Brain microvascular endothelial cell (primary cell): ENCODE measurements at regions not wholly inside any gene's neighbourhood (a gene's known extent, or its start where the extent isn't known, plus 50 kb on each side); places are given as distances from the start of the nearest gene placed in this dataset.

Experiments used
- DNase-seq: peaks from one replicate; pipeline ENCODE4 v3.0.0-alpha.2; 2020
- H3K27ac ChIP-seq: fragments of 250-450 bp; sonication (Bioruptor Pico); 2 replicates; pipeline ENCODE4 v1.5.1; 2020; ENCODE audit warnings: mild to moderate bottlenecking, moderate library complexity
- H3K27me3 ChIP-seq: fragments of 250-450 bp; sonication (Bioruptor Pico); replicated peaks from 2 replicates; pipeline ENCODE4 v1.5.1; 2020; ENCODE audit warnings: mild to moderate bottlenecking
- H3K36me3 ChIP-seq: fragments of 250-450 bp; sonication (Bioruptor Pico); replicated peaks from 2 replicates; pipeline ENCODE4 v1.5.1; 2020; ENCODE audit warnings: mild to moderate bottlenecking
- H3K4me3 ChIP-seq: 2 replicates; pipeline ENCODE4 v1.5.1; 2011; ENCODE audit warnings: low read depth, mild to moderate bottlenecking, control low read depth, low read length, moderate library complexity
- CTCF ChIP-seq: IDR thresholded peaks from 2 replicates; pipeline ENCODE4 v1.5.1; 2011; ENCODE audit warnings: low read depth, mild to moderate bottlenecking, moderate library complexity, low read length, control low read depth, inconsistent platforms; ENCODE audit errors: missing control alignments
- in situ Hi-C: cut with HindIII; loops from 2 replicates; pipeline ENCODE4 v1.10.0; 2017; ENCODE audit warnings: low sequenced_read_pairs, low pct_ligation_motif_present

DNA sequence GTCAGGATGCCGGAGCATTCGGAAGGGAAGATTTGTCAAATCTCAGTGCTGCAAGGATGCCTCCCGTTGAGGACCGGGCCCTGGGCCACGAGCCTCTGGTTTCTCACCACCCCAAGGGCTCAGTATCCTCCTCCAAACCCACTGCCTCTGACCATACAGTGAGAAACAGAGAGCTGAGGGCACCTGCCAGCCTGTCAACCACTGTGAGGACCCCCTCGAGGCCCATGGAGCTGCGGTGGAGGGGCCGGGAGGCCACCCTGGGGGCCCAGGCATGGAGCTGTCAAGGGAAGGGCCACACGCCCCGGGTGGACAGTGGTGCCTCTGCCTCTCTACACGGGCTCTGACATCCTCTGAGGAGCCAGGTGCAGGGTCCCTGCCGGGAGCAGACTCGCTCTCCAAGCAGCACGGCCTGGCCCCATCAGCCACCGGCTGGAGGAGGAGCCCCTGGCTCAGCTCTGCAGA, 248.0 kb upstream of the TCERG1L start:
- no peak for TF ChIP-seq CTCF
- no peaks in the 10 kb centered on the region for H3K36me3 ChIP-seq
- DNase-seq = no peak
- no peak overlapping the region for H3K4me3 ChIP-seq
- H3K27me3 ChIP-seq = no peaks in the 10 kb centered on the region
- H3K27ac ChIP-seq = no peak overlapping the region
- in situ Hi-C loops = no loop called here

- in situ Hi-C loops = no loop called here
- H3K36me3 ChIP-seq = no peaks in the 10 kb centered on the region
- H3K27ac ChIP-seq = no peak overlapping the region
- DNase-seq = no peak
- no peak for TF ChIP-seq CTCF
- H3K4me3 ChIP-seq = no peak overlapping the region
- no peaks in the 10 kb centered on the region for H3K27me3 ChIP-seq
Observed at GRCh38 chr10:131560166-131560565, 248.6 kb upstream of the TCERG1L start.

GRCh38 chr10:131560706-131561355, 249.3 kb upstream of the TCERG1L start:
- TF ChIP-seq CTCF = no peak
- Histone ChIP-seq H3K27ac (no peak overlapping the region), H3K27me3 (no peaks in the 10 kb centered on the region), H3K4me3 (no peak overlapping the region), H3K36me3 (no peaks in the 10 kb centered on the region)
- no peak for DNase-seq
- in situ Hi-C loops = no loop called here

- in situ Hi-C loops = no loop called here
- no peak overlapping the region for H3K27ac ChIP-seq
- no peak for TF ChIP-seq CTCF
- no peak for DNase-seq
- no peaks in the 10 kb centered on the region for H3K36me3 ChIP-seq
- H3K27me3 ChIP-seq = no peaks in the 10 kb centered on the region
- H3K4me3 ChIP-seq = no peak overlapping the region
Observed at GRCh38 chr10:131561897-131562296, 250.4 kb upstream of the TCERG1L start.

DNA sequence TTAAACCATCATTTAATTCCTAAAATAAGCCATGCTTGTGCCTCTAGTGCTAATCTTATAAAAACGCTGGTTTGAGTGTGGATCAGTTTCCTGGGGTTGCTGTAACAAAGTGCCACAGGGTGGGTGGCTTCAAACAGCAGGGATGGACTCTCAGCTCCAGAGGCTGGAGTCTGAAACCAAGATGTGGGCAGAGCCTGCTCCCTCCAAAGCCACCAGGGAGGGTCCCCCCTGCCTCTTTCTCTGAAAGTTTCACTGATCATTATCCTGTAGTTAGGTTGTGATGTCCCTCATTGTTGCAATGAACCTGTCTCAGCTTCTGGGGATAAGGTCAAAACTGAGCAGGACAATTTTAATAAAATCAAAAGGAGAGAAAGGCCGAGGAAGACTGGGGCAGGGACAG, 251.9 kb upstream of the TCERG1L start:
- DNase-seq = no peak
- Histone ChIP-seq H3K36me3 (no peaks in the 10 kb centered on the region), H3K4me3 (no peak overlapping the region), H3K27me3 (no peaks in the 10 kb centered on the region), H3K27ac (no peak overlapping the region)
- no peak for TF ChIP-seq CTCF
- in situ Hi-C loops = no loop called here
